ENCODE measurements at regions not wholly inside any gene's neighbourhood (a gene's known extent, or its start where the extent isn't known, plus 50 kb on each side); places are given as distances from the start of the nearest gene placed in this dataset.
"Not testable (repeated sequence)": the region's sequence is repeated elsewhere in the genome, so short reads cannot be mapped to it uniquely, and the experiment has no call there.

DNA sequence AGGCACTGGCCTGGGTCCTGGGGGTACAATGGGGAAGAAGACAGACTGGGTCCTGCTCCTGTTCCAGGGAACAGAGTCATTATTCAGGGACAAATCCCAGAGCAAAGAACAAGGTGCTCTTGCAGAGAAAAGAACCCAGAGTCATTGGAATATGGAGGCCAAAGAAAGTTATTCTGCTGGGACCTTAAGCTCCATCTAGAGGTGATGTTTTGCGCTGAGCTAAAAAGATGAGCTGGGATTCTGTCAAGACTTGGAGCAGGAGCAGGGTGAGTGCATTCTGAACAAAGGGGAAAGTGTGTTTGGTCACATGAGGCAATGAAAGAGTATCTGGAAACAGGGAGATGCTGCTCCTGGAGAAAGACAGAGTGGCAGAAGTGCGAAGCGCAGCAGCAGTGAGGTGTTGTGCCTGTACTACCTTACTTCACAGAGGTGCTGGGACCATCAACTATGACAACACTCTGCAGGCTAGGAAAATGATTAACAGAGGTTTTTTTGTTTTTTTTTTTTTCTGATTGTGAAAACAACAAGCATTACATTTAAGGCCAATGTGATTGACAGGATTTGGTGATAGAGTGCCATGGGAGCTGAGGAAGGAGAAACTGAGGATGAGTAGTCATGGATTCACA is 95.3 kb upstream of the TNFSF11 start:
- peak; percentile 39 for DNase-seq (ENCODE audit: low spot score)

DNA sequence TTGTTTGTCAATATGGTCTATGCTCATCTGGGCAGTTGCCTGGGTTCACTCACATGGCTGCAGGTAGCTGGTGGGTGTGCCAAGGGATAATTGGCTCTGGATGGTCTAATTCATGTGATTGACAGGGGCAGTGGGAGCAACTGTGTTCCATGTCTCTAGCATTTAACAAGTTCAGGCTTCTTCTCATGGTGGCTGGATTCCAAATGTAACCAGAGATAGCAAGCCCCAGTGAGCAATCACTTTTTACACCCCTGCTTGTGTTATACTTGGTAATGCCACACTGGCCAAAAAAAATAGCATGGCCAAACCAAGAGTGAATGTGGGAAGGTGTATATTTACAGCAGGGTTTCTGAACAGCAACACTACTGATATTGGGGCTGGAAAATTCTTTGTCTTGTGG is 89.6 kb upstream of the TNFSF11 start:
- no peak for DNase-seq (ENCODE audit: low spot score)

GRCh38 chr13:42485272-42485671 is 88.7 kb upstream of the TNFSF11 start:
- DNase-seq (ENCODE audit: low spot score) = no peak

GRCh38 chr13:42486711-42487198 is 87.2 kb upstream of the TNFSF11 start:
- DNase-seq (ENCODE audit: low spot score) = no peak

DNA sequence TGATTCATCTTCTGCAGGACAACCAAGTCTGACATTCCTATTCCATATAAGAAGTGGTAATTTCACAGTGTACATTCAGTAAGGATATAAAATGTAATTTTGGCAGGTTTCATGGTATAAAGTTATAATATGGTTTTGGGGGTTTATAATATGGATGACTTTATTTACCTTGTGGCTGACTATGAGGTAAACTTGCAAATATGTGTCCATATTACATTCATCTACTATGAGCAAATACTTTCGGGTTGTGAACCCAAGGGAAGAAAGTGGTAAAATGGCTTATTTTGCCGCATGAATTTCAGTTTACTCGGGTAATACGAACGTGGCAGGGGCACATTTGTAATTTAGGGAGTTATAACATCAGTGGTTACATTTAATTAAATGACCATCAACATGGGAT is 86.7 kb upstream of the TNFSF11 start:
- no peak for DNase-seq (ENCODE audit: low spot score)

DNA sequence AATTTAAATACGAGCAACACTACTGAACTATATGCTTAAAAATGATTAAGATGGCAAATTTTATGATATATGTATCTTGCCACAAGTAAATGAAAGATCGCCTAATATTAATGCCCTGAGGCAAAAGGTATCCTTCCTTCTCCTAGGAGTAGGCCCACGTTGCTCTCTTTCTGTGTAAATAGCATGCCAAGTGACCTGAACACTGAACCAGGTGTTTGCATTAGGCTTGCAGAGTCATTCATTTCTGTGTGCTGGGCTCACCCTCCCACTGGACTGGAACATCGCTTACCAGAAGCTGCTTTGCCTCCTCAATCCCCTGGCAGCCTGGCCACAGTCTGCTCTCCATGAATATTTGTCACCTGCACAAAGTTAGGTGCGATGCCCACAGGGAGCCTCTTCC is 83.3 kb upstream of the TNFSF11 start:
- no peak for DNase-seq (ENCODE audit: low spot score)

DNA sequence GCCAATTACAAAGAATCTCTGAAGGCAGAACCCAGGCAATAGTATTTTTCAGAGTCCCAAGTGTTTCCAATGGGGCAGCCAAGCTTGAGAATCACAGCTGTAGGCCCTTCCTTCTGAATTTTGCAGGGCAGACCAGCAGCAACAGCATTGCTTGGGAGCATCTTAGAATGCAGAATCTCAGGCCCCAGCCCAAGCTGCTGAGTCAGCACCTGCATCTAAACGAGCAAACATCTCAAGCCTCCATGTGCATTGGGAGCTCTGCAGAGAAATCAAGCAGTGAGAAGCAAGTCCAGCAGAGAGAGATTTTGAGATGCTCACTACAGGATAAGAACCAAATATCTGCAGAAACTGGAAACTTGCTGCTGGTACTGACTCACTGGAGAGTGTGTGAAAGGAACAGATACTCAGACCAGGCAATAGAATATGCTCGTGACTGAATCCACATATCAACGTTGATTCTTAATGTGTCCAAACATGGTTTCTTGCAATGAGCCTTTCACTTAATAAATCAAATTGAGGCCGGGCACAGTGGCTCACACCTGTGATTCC is 81.5 kb upstream of the TNFSF11 start:
- DNase-seq (ENCODE audit: low spot score) = no peak

- no peak for DNase-seq (ENCODE audit: low spot score)
Measured at GRCh38 chr13:42494157-42494556, 79.8 kb upstream of the TNFSF11 start.

DNA sequence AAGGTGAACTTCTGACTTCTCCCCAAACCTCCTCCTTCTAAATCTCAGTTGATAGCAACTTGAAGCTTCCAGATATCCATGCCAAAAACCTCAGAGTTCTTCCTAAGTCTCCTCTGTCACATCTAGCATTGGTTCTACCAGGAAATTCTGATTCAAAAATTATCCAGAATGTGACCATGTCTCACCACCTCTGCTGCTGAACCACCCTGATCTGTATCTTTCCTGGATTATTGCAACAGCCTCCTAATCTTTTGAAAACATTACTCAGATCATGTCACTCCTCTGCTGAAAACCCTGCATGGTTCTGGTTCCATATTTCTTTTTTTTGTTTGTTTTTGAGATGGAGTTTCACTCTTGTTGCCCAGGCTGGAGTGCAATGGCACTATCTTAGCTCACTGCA is 78.7 kb upstream of the TNFSF11 start:
- DNase-seq (ENCODE audit: low spot score) = no peak

DNA sequence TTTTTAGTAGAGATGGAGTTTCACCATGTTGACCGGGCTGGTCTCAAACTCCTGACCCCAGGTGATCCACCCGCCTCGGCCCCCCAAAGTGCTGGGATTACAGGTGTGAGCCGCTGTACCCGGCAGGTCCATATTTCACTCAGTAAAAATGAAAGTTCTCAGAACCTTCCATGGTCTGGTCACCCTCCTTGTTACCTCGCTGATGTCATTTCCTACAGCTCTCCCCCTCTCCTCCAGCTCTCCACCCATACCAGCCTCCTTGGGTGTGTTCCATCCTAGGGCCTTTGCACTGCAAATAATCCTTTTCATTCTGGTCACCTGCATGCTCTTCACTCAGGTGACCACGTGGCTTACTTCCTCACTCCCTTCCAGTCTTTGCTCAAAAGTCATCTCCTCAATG is 78.2 kb upstream of the TNFSF11 start:
- no peak for DNase-seq (ENCODE audit: low spot score)

DNA sequence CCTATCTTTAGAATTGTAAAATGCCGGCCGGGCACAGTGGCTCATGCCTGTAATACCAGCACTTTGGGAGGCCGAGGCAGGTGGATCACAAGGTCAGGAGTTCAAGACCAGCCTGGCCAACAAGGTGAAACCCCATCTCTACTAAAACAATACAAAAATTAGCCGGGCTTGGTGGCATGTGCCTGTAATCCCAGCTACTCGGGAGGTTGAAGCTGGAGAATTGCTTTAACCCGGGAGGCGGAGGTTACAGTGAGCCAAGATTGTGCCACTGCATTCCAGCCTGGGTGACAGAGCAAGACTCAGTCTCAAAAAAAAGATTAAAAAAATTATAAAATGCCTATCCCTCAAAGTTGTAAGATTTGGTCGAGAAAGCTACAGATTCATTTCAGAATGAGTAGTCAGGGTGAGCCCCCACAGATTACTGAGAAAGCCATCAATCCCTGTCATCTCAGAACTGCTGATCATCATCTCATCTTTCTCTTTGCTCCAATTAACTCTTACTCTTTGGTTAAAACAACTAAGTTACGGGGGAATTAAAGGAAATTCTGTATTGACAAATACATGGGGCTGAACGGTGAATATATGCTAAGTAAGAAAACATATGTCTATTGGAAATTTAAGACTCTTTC is 76.9 kb upstream of the TNFSF11 start:
- not testable (repeated sequence) for DNase-seq (ENCODE audit: low spot score)

GRCh38 chr13:42497798-42498197 is 76.2 kb upstream of the TNFSF11 start:
- no peak for DNase-seq (ENCODE audit: low spot score)

- DNase-seq (ENCODE audit: low spot score) = no peak
Measured at GRCh38 chr13:42498521-42498920, 75.4 kb upstream of the TNFSF11 start.
